Endometrial microvascular endothelial cells (primary cell): ENCODE measurements at regions not wholly inside any gene's neighbourhood (a gene's known extent, or its start where the extent isn't known, plus 50 kb on each side); places are given as distances from the start of the nearest gene placed in this dataset.

Experiments used
- in situ Hi-C: cut with HindIII; loops from 2 replicates; pipeline ENCODE4 v1.10.0; 2017; ENCODE audit warnings: low sequenced_read_pairs, low pct_unique_long_range_greater_than_20kb; ENCODE audit errors: inconsistent ontology term

- in situ Hi-C loops: no loop called here
Measured at GRCh38 chr7:46741181-46741580, 820.1 kb upstream of the IGFBP3 start.

DNA sequence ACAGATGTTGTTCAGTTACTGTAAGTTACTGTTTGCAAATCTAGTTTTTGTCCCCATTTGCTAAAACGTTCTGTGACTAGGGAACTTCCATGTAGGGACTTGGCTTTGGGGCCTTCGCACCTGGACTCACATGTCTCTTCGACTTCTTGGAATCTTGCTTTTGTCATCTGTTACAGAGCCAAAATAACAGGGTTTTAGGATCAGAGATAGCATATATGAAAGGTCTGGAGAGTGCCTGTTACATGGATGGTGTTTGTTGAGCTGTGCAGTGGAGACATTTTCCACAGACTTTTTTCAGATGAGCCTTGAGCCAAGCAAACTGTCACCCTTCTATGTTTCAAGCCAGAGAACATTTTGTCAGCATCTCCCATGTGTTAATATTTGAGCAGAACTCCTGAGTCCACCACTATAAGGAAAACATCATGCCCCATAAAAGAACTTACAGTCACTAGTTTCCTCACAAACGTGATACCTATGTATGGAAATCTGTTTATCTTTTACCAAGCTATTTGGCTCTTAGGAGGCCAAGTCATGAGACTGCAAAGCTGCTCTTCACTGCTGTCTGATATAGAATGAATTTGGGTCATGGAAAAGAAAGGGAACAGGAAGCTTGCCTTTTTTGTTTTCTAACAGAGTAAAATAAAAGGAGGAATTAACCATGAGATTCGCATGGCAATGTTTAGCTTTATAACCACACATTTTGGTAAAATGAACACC, 818.6 kb upstream of the IGFBP3 start:
- in situ Hi-C loops: no loop called here

- in situ Hi-C loops: no loop called here
Measured at GRCh38 chr7:46738796-46739195, 817.7 kb upstream of the IGFBP3 start.

DNA sequence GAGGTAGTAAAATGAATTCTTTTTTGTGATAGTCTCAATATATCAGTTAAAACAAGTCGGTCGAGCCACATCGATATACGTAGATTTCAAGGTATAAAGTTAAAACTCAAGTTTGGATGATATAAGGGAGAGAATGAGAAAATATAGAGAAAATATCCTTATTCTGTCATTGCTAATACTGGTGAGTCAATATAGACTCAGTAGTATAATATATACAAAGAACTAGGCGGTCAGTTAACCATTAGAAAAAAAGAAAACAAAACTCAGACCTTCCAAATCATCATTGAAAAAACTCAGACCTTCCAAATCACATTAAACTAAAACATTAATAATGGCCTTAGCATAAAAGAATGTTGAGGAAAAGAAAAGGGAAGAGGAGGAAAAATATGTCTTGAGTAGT, 817.1 kb upstream of the IGFBP3 start:
- in situ Hi-C loops: no loop called here

DNA sequence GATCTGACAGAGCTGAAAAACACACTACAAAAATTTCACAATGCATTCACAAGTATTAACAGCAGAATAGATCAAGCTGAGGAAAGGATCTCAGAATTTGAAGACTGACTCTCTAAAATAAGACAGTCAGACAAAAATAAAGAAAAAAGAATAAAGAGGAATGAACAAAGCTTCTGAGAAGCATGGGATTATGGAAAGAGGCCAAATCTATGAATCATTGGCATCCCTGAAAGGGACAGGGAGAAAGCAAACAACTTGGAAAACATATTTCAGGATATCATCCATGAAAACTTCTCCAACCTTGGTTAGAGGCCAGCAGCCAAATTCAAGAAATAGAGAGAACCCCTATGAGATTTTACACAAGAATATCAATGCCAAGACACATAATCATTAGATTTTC, 804.8 kb upstream of the IGFBP3 start:
- in situ Hi-C loops: no loop called here

DNA sequence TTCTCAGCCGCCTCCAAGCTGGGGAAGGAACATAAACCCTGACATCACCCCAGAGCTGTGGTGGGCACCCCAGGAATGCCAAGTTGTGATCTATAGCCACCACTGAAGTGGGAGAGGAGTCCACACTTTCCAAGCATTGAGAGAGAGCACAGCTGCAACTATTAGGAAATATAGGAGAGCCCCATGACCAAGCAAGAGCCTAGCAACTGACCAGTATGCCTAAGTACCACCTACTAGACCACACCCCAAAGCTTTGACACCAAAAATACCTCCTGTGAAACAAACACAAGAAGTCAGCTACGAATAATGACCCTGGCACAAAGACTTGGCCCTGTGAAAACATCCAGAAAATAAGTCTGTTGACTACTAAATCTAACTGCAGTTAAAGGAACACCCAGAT, 804.1 kb upstream of the IGFBP3 start:
- in situ Hi-C loops: no loop called here

GRCh38 chr7:46723742-46724141, 802.7 kb upstream of the IGFBP3 start:
- in situ Hi-C loops: no loop called here

- in situ Hi-C loops: no loop called here
Measured at GRCh38 chr7:46723003-46723402, 801.9 kb upstream of the IGFBP3 start.

DNA sequence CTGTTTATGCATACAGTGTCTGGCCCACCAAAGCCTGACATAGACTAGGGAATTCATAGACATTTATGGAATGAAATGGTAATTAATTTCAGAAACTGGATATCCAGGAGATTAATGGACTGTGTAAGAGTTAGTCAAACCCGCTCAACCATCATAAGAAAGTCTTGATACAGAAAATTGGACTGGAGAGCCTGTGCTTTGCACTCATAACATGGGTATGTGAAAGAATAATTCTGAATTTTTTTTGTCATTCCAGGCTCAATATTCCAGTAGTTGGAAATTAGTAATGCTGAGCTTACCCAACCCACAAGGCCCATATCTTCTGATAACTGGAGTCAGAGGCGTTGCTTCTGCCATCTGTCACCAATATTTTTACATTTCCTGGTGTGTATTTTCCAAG, 799.7 kb upstream of the IGFBP3 start:
- in situ Hi-C loops: no loop called here

- in situ Hi-C loops: no loop called here
Measured at GRCh38 chr7:46719616-46720015, 798.5 kb upstream of the IGFBP3 start.

GRCh38 chr7:46716926-46717325, 795.9 kb upstream of the IGFBP3 start:
- in situ Hi-C loops: no loop called here

DNA sequence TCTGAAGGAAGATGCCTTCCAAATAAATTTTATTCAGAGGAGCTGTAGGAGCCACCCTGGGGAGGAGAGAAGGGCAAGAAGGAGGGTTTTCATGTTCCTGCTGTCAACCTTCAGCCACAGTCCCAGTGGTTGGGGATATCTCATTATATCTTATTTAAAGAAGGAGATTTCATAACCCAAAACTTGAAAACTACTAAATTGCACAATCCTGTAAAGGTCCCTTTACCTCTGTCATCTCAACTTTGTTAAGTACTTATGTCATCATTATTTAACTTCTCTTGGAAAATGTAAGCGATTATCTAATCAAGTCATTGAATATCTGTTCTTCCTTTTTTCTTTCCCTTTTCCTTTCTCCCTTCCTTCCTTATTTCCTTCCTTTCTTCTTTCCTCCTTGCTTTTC, 794.5 kb upstream of the IGFBP3 start:
- in situ Hi-C loops: no loop called here

- in situ Hi-C loops: no loop called here
Measured at GRCh38 chr7:46714904-46715303, 793.8 kb upstream of the IGFBP3 start.

GRCh38 chr7:46713868-46714596, 793.0 kb upstream of the IGFBP3 start:
- in situ Hi-C loops: no loop called here

GRCh38 chr7:46710927-46711326, 789.9 kb upstream of the IGFBP3 start:
- in situ Hi-C loops: no loop called here

DNA sequence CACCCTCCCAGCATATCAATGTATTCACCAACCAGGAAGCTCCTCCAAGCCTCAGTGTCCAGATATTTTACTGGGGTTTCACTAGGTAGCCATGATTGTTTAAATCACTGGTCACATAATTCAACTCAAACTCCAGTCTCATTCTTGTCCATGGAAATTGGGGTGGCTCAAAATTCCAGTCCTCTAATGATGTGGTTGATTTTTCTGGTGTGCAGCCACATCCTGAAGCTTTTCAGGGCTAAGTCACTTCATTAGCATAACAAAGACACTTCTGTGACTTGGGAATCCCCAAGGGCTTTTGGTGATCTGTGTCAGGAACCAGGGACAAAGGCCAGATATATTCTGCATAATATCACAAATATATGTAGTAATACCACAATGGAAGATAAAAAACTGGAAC, 786.9 kb upstream of the IGFBP3 start:
- in situ Hi-C loops: no loop called here

DNA sequence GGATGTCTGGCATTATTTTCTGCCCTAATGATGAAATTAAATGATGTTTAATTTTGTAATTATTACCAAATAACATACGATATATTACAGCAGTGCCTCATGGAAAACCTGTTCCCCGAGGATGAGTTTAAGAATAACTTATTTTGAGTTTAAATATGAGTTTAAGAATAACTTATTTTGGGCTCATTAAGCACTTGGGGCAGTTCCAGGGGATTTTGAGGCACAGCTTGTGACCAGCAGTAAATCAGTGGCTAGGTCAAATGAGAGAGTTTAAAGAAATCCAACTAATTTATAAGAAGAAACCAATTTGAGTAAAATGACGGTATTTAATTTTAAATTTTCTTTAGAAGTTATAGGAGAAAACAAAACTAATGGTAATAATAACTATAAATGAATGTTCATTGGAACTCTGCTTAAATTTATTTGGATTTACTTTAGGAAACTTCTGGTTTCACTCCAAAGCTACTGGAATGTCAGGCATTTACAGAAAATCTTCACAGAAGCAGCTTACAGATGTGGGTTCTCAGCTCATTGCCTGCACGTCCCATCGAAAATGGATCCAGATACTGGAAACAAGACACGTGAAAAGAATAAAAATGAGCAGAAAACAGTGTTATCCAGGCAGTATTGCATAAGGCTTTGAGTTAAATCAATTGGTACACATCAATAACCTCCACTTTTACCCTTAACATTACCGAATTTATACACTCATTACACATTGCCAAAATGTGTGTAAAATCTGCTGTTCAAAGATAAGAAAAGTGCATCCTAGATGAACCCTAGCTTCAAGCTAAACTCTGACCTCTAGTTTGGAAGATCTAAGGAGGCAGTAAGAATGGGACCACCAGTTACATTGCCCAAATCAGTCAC, 784.5 kb upstream of the IGFBP3 start:
- in situ Hi-C loops: no loop called here

GRCh38 chr7:46696741-46697140, 775.7 kb upstream of the IGFBP3 start:
- in situ Hi-C loops: no loop called here

GRCh38 chr7:46695051-46695708, 774.1 kb upstream of the IGFBP3 start:
- in situ Hi-C loops: no loop called here
